A673 (cell line): ENCODE measurements at regions not wholly inside any gene's neighbourhood (a gene's known extent, or its start where the extent isn't known, plus 50 kb on each side); places are given as distances from the start of the nearest gene placed in this dataset.

Experiments used
- BruUV-seq: library from RNA; stranded (reverse); fragments of 400-500 nt; replicated peaks from 2 replicates; lab custom pipeline; 2021; lab: Mats Ljungman, UMichigan
- CTCF ChIA-PET: fragments of 300-600 bp; sonication (Branson Sonifier 250); formaldehyde crosslinking; loops from one replicate; lab custom pipeline; 2022; ENCODE audit warnings: antibody characterized with exemption; lab: Charles Lee
- POLR2A ChIA-PET: fragments of 300-600 bp; sonication (Branson Sonifier 250); formaldehyde crosslinking; loops from one replicate; lab custom pipeline; 2022; ENCODE audit warnings: antibody characterized with exemption; ENCODE audit not compliant: low non-redundant PET; lab: Charles Lee
- DNase-seq: peaks from one replicate; pipeline ENCODE4 v3.0.0-alpha.2; 2015; ENCODE audit warnings: low spot score
- H3K27ac ChIP-seq: fragments of 200-600 bp; sonication (generic); 2 replicates; pipeline ENCODE4 v1.5.1; 2016; ENCODE audit warnings: mixed run types, low read depth, mild to moderate bottlenecking, mixed read lengths, antibody characterized with exemption, low read length; ENCODE audit not compliant: poor library complexity, severe bottlenecking
- H3K27me3 ChIP-seq: fragments of 200-600 bp; sonication (generic); replicated peaks from 2 replicates; pipeline ENCODE4 v1.6.1; 2017; ENCODE audit warnings: mixed run types, low read depth, mild to moderate bottlenecking, mixed read lengths, antibody characterized with exemption, low read length; ENCODE audit not compliant: insufficient read depth, poor library complexity
- H3K36me3 ChIP-seq: fragments of 200-600 bp; sonication (generic); 2 replicates; pipeline ENCODE4 v1.6.1; 2016; ENCODE audit warnings: mixed run types, mild to moderate bottlenecking, mixed read lengths, antibody characterized with exemption, low read length; ENCODE audit not compliant: insufficient read depth, poor library complexity, severe bottlenecking
- H3K4me1 ChIP-seq: fragments of 200-600 bp; sonication (generic); 2 replicates; pipeline ENCODE4 v1.6.1; 2017; ENCODE audit warnings: mixed run types, mild to moderate bottlenecking, mixed read lengths, antibody characterized with exemption, low read length; ENCODE audit not compliant: insufficient read depth, poor library complexity, severe bottlenecking
- H3K4me3 ChIP-seq: fragments of 200-600 bp; sonication (generic); 2 replicates; pipeline ENCODE4 v1.5.1; 2016; ENCODE audit warnings: low read depth, mixed run types, mild to moderate bottlenecking, mixed read lengths, low read length; ENCODE audit not compliant: poor library complexity, severe bottlenecking
- H3K9me3 ChIP-seq: fragments of 200-600 bp; sonication (generic); 2 replicates; pipeline ENCODE4 v1.6.1; 2016; ENCODE audit warnings: mixed run types, low read depth, mild to moderate bottlenecking, mixed read lengths, antibody characterized with exemption, low read length; ENCODE audit not compliant: poor library complexity, severe bottlenecking
- CTCF ChIP-seq: fragments of 300-800, 200-600 bp; sonication (generic); conservative IDR thresholded peaks from 2 replicates; pipeline ENCODE4 v1.5.1; 2017; ENCODE audit warnings: low read depth, mild to moderate bottlenecking, antibody characterized with exemption, low read length, moderate library complexity, mixed read lengths
- EZH2 ChIP-seq: fragments of 200-600 bp; sonication (generic); IDR thresholded peaks from 2 replicates; pipeline ENCODE4 v1.6.1; 2017; ENCODE audit warnings: borderline replicate concordance, low read depth, mild to moderate bottlenecking, mixed read lengths, antibody characterized with exemption, low read length; ENCODE audit not compliant: poor library complexity, severe bottlenecking
- intact Hi-C: fragments of 100-400 bp; cut with micrococcal nuclease; formaldehyde crosslinking; loops from one replicate; pipeline ENCODE4 v1.10.0; 2022; ENCODE audit not compliant: unreplicated experiment

GRCh38 chr2:67225287-67225973 lies 171.7 kb upstream of the ETAA1 start:
- no peaks in the 10 kb centered on the region for H3K36me3 ChIP-seq
- BruUV-seq, result no TSS peak
- intact Hi-C loops, result no loop called here
- H3K27ac ChIP-seq, result no peak overlapping the region
- peaks cover 16% of the 10 kb centered on the region for H3K4me1 ChIP-seq
- CTCF ChIA-PET, result no interaction called here
- no peak for DNase-seq
- H3K9me3 ChIP-seq, result no peaks in the 10 kb centered on the region
- POLR2A ChIA-PET, result interaction anchor here (0.6 kb wide), 1 partner anchor 806 kb away, joined by 3 read pairs; no protein-coding TSS in a partner anchor
- H3K27me3 ChIP-seq, result no peaks in the 10 kb centered on the region
- no peak for TF ChIP-seq EZH2
- no peak for TF ChIP-seq CTCF
- no peak overlapping the region for H3K4me3 ChIP-seq

- no peak for TF ChIP-seq CTCF
- TF ChIP-seq EZH2, result no peak
- Histone ChIP-seq H3K36me3 (no peaks in the 10 kb centered on the region), H3K9me3 (no peaks in the 10 kb centered on the region), H3K4me1 (peaks cover 28% of the 10 kb centered on the region), H3K4me3 (no peak overlapping the region), H3K27me3 (no peaks in the 10 kb centered on the region), H3K27ac (no peak overlapping the region)
- no peak for DNase-seq
- intact Hi-C loops, result loop anchor here (5.0 to 10.0 kb wide), 3 partner anchors 652 to 1585 kb away; no protein-coding TSS in a partner anchor
- no TSS peak for BruUV-seq
- POLR2A ChIA-PET, result no interaction called here
- CTCF ChIA-PET, result no interaction called here
Observed at GRCh38 chr2:67229706-67230105, 167.4 kb upstream of the ETAA1 start.

- Histone ChIP-seq H3K27ac (no peak overlapping the region), H3K36me3 (no peaks in the 10 kb centered on the region), H3K4me3 (no peak overlapping the region), H3K4me1 (peaks cover 25% of the 10 kb centered on the region), H3K9me3 (no peaks in the 10 kb centered on the region), H3K27me3 (no peaks in the 10 kb centered on the region)
- intact Hi-C loops, result loop anchor here (5.0 to 10.0 kb wide), 3 partner anchors 656 to 1588 kb away; no protein-coding TSS in a partner anchor
- BruUV-seq, result no TSS peak
- TF ChIP-seq CTCF, result no peak
- peak; percentile 56 for DNase-seq
- ChIA-PET CTCF (no interaction called here), POLR2A (no interaction called here)
Observed at GRCh38 chr2:67232936-67233335, 164.2 kb upstream of the ETAA1 start.
